Activated naive CD8-positive, alpha-beta T cell (primary cell): ENCODE measurements at regions not wholly inside any gene's neighbourhood (a gene's known extent, or its start where the extent isn't known, plus 50 kb on each side); places are given as distances from the start of the nearest gene placed in this dataset.
"Not testable (repeated sequence)": the region's sequence is repeated elsewhere in the genome, so short reads cannot be mapped to it uniquely, and the experiment has no call there.

Source experiments
- H3K27ac Mint-ChIP-seq: one replicate; pipeline ENCODE4 v1.8.0; 2021; ENCODE audit warnings: mixed read lengths
- H3K27me3 Mint-ChIP-seq: one replicate; pipeline ENCODE4 v1.8.0; 2021; ENCODE audit warnings: mixed read lengths
- H3K36me3 Mint-ChIP-seq: one replicate; pipeline ENCODE4 v1.8.0; 2021; ENCODE audit warnings: mixed read lengths
- H3K4me1 Mint-ChIP-seq: one replicate; pipeline ENCODE4 v1.8.0; 2021; ENCODE audit warnings: low read depth, mixed read lengths
- H3K4me3 Mint-ChIP-seq: one replicate; pipeline ENCODE4 v1.8.0; 2021; ENCODE audit warnings: mild to moderate bottlenecking, mixed read lengths
- H3K9me3 Mint-ChIP-seq: one replicate; pipeline ENCODE4 v1.8.0; 2021; ENCODE audit warnings: low read depth, mixed read lengths

DNA sequence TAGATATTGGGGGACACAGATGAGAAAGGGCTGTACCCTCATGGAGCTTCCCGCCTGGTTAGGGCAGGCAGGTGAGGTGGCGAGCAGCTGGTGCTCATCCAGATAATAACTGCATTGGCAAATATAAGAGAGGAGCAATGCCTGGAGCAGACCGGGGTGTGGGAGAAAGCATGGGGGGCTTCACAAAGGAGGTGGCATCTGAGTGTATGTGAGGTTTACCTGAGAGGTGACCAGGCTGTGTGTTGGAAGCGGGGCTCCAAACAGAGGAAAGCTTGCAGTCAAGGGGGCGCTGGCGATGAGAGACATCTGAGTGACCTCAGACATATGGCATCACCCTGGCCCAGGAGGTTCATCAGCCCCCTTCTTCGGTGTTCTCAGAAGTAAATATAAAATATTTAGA, 72.1 kb upstream of the PMEPA1 start:
- no peak overlapping the region for H3K4me3 Mint-ChIP-seq
- no peaks in the 10 kb centered on the region for H3K9me3 Mint-ChIP-seq
- H3K36me3 Mint-ChIP-seq = no peaks in the 10 kb centered on the region
- peaks cover 2% of the 10 kb centered on the region for H3K27me3 Mint-ChIP-seq
- no peaks in the 10 kb centered on the region for H3K4me1 Mint-ChIP-seq
- H3K27ac Mint-ChIP-seq = no peak overlapping the region

DNA sequence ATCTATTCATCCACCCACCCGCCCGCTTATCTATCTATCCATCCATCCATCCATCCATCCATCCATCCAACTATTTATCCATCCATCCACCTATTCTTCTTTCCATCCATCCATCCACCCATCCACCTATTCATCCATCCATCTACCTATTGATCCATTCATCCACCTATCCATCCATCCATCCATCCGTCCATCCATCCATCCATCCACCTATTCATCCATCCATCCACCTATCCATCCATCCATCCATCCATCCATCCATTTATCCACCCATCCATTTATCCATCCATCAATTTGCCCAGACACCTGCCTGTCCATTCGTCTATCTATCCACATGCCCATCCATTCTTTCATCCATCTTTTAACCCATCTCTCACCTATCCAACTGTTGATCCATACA, 71.1 kb upstream of the PMEPA1 start:
- peaks cover 2% of the 10 kb centered on the region for H3K27me3 Mint-ChIP-seq
- no peaks in the 10 kb centered on the region for H3K4me1 Mint-ChIP-seq
- H3K4me3 Mint-ChIP-seq = no peak overlapping the region
- no peak overlapping the region for H3K27ac Mint-ChIP-seq
- H3K36me3 Mint-ChIP-seq = no peaks in the 10 kb centered on the region
- H3K9me3 Mint-ChIP-seq = no peaks in the 10 kb centered on the region

DNA sequence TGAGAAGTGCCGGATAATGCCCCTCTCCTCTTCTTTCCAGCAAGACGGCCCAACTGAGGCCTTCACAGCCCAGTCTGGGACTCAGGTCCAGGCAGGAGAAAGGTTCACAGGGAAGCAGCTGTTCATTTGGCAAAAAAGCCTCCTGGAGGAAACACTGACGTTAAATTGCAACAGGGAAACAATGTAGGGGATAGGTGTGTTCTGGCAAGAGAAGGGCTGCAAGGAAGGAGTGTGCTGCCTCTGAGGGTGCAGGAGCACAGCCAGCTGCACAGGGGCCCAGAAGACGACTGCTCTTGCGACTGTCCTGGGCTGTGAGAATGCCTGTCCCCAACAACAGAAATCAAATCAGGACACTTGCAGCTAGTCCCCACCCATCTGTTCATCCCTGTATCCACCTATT, 70.6 kb upstream of the PMEPA1 start:
- H3K27me3 Mint-ChIP-seq = peaks cover 2% of the 10 kb centered on the region
- H3K9me3 Mint-ChIP-seq = no peaks in the 10 kb centered on the region
- H3K27ac Mint-ChIP-seq = no peak overlapping the region
- H3K4me3 Mint-ChIP-seq = no peak overlapping the region
- no peaks in the 10 kb centered on the region for H3K36me3 Mint-ChIP-seq
- no peaks in the 10 kb centered on the region for H3K4me1 Mint-ChIP-seq

DNA sequence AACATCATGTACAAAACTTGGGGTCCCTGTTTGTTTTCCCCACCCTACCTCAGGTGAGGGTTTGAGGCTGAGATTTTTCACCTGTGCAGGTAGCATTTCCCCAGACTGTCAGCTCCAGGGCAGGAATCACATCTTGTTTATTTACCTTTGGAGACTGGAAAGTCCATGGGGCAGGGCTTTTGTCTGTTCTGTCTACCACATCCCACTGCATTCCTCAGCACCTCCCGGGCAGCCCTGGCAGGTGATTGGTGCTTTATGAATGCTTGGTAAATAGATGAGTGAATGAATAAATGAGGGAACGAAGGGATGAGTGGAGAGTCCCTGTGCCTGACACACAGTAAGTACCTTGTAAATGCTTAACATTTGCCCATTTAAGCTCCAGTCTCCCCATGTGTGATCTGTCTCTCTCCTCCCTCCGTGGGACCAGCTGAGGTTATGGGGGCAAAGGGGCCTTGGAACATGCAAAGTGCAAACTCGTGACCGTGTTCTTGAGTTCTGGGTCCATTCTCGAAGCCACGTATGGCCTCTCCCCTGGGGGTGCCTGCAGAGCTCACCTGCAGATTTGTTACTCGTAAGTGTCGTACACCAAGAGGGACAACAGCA, 69.7 kb upstream of the PMEPA1 start:
- no peaks in the 10 kb centered on the region for H3K36me3 Mint-ChIP-seq
- H3K4me1 Mint-ChIP-seq = no peaks in the 10 kb centered on the region
- H3K27ac Mint-ChIP-seq = no peak overlapping the region
- H3K27me3 Mint-ChIP-seq = peaks cover 2% of the 10 kb centered on the region
- H3K4me3 Mint-ChIP-seq = no peak overlapping the region
- no peaks in the 10 kb centered on the region for H3K9me3 Mint-ChIP-seq

DNA sequence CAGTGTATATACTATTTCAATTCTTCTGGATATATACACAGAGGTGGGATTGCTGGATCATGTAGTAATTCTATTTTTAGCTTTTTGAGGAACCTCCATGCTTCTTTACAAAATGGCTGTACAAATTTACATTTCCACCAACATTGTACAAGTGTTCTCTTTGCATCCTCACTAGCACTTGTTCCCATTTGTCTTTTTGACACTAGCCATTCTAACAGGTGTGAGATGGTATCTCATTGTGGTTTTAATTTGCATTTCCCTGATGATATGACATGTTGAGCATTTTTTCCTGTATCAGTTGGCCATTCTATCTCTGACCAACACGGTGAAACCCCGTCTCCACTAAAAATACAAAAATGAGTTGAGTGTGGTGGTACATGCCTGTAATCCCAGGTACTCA, 68.1 kb upstream of the PMEPA1 start:
- Mint-ChIP-seq H3K27me3 (peaks cover 2% of the 10 kb centered on the region), H3K27ac (no peak overlapping the region), H3K36me3 (no peaks in the 10 kb centered on the region)

DNA sequence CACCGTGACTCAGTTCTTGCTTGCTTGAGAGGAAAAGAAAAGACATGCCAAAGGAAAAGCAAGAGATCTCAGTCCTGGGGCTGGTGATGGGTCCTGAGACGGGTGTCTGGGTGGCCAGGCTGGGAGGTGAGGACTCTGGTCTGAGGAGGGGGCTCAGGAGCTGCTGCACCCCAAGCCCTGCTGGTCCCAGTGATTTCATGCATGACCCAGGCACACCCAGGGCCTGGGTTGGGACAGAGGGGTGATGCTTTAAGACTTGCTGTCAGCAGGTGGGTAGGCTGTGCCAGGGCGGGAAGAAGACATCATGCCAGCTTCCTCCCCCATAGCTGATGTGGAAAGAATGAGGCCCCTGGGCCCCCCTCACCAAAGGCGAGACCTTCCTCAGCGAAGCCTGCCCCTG, 65.1 kb upstream of the PMEPA1 start:
- H3K9me3 Mint-ChIP-seq = no peaks in the 10 kb centered on the region
- H3K27me3 Mint-ChIP-seq = no peaks in the 10 kb centered on the region
- no peak overlapping the region for H3K27ac Mint-ChIP-seq
- no peaks in the 10 kb centered on the region for H3K36me3 Mint-ChIP-seq
- no peaks in the 10 kb centered on the region for H3K4me1 Mint-ChIP-seq
- no peak overlapping the region for H3K4me3 Mint-ChIP-seq

More for the DNA sequence above, 68.1 kb upstream of the PMEPA1 start:
- no peak overlapping the region for H3K4me3 Mint-ChIP-seq
- no peaks in the 10 kb centered on the region for H3K9me3 Mint-ChIP-seq
- no peaks in the 10 kb centered on the region for H3K4me1 Mint-ChIP-seq

DNA sequence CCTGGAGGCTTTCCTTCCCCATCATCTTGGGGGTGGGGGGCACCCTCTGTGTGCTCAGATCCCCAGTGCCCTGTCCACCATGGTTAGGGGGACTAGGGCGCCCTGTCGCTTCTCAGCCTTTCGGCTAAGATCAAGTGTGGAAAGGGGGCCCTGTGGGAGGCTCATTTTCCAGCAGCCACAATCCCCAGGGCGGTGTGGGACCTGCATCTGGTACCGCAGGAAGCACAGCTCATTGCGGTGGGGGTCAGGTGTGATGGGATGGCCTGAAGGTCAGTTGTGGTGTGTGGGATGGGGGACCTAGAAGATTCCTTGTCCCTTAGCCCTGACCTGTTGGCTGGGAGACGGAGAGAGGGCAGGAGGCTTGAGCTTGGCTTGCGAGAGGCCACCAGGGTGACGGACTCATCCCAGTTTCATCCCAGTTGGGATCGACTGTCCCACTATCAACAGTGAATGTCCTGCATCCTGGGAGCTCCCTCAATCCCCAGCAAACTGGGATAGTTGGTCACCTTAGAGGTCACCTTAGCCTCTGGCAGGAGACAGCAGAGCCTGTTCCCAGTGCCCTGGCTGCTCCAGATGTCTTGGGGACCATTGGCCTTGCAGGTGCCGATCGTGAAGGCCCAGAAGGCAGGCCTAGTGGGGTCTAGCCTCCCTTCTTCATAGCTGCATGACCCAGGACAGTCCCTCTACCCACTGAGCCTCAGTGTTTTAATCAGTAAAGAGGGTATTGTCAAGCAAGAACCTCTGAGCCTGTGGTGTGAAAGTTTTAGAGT, 64.5 kb upstream of the PMEPA1 start:
- Mint-ChIP-seq H3K4me3 (no peak overlapping the region), H3K27me3 (peaks cover 4% of the 10 kb centered on the region), H3K36me3 (no peaks in the 10 kb centered on the region), H3K9me3 (no peaks in the 10 kb centered on the region), H3K27ac (no peak overlapping the region), H3K4me1 (peaks cover 2% of the 10 kb centered on the region)

DNA sequence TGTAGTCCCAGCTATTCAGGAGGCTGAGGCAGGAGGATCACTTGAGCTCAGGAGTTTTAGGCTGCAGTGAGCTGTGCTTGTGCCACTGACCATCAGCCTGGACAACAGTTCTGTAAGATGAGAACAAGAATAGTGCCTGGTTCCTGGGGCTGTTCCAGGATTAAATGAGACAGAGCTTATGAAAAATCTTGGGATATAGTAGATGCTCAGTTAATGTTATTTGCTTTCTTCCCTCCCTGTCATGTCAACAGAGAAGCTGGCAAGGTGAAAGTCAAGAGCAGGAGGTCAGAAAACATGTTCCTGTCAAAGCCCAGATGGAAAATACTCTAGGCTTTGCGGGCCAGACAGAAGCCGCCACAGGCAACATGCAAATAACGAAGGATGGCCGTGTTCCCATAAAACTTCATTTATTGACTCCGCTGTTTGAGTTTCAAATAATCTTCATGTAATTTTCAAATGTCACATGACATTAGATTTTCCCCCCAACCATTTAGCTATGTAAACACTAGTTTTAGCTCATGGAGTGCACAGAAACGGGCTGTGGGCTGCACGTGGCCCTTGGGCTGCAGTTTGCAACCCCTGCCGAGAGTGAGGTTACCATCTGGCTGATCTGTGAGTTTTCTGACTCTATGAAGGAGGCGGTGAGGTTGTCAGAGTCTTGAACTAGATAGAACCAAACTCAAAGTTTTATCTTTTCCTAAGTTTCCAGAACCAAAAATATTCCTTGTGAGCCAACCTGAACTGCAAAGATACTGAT, 63.4 kb upstream of the PMEPA1 start:
- no peak overlapping the region for H3K27ac Mint-ChIP-seq
- no peaks in the 10 kb centered on the region for H3K36me3 Mint-ChIP-seq
- H3K27me3 Mint-ChIP-seq = peaks cover 4% of the 10 kb centered on the region
- H3K4me3 Mint-ChIP-seq = no peak overlapping the region
- no peaks in the 10 kb centered on the region for H3K9me3 Mint-ChIP-seq
- peaks cover 3% of the 10 kb centered on the region for H3K4me1 Mint-ChIP-seq

DNA sequence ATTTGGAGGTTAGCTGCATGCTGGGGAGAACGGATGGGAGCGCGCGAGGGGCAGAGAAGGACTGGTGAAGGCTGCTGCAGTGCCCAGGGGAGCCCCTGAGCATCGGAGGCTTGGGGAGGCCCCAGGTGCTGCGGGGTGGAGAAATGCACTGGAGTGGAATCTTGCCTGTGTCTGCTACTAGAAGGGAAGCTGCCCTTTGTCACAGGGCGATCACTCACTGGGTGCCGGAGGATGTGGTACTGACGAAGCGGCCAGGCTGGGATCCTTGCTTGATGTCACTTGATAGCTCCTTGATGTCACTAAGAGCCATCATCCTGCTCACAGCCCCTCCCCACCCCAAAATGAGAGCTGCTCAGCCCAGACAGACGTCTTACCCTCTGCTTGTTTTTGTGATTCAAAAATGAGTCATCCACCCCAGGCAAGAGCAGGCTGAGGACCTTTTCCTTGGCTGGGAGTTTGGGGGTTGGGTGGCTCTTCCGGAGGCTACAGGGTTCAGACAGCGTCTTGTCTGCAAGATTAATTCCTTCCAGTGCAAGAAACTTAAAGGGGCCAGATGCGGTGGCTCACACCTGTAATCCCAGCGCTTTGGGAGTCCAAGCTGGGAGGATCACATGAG, 62.6 kb upstream of the PMEPA1 start:
- no peaks in the 10 kb centered on the region for H3K9me3 Mint-ChIP-seq
- H3K27ac Mint-ChIP-seq = no peak overlapping the region
- no peaks in the 10 kb centered on the region for H3K36me3 Mint-ChIP-seq
- peaks cover 4% of the 10 kb centered on the region for H3K27me3 Mint-ChIP-seq
- peaks cover 3% of the 10 kb centered on the region for H3K4me1 Mint-ChIP-seq
- H3K4me3 Mint-ChIP-seq = no peak overlapping the region

DNA sequence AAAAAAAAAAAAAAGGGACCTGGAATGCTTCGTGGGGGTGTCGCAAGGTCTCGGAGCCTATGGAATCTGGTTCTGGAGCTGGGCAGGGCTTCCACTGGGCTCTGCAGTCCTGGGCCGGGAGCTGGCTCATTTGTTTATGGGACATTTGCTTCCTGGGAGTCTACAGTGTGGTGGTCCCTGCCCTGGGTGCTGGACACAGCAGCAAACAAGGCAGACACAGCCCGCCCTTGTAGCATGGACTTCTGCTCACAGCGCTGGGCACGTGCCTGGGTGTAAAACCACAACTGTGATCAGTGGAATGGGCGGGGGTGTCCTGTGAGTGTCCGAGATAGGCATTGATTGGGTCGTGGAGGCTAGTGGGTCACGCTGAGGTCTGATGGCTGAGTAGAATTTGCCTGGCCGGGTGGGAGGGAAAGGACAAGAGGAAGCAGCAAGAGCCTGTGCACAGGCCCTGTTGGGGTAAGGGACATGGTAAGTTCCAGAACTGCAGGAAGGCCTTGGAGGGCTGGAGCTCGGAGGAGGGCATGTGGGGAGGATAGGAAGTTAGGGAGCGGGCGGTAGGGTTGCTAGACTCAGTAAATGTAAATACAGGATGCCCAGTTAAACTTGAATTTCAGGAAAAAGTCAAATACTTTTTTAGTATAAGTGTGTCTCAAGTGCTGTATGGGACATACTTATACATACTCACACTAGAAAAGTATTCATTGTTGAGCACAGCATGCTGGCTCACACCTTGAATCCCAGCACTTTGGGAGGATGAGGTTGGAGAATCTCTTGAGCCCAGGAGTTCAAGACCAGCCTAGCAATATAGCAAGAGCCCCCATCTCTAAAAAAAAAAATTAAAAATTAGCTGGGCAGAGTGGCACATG, 61.3 kb upstream of the PMEPA1 start:
- no peaks in the 10 kb centered on the region for H3K36me3 Mint-ChIP-seq
- H3K9me3 Mint-ChIP-seq = no peaks in the 10 kb centered on the region
- peaks cover 4% of the 10 kb centered on the region for H3K27me3 Mint-ChIP-seq
- H3K4me1 Mint-ChIP-seq = peaks cover 3% of the 10 kb centered on the region
- no peak overlapping the region for H3K4me3 Mint-ChIP-seq
- H3K27ac Mint-ChIP-seq = peak overlapping the region; percentile 5

DNA sequence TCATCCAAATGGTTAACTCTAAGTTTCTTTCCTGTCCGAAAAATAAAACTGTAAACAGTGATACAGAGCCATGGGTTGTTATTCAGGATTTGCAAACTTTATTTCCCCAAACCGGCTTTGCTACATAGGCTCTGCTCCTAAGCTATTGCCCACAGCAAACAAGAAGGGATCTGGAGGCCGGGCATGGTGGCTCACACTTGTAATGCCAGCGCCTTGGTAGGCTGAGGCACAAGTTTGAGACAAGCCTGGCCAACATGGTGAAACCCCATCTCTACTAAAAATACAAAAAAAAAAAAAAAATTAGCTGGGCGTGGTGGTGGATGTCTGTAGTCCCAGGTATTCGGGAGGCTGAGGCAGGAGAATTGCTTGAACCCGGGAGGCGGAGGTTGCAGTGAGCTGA, 60.6 kb upstream of the PMEPA1 start:
- not testable (repeated sequence) for H3K27me3 Mint-ChIP-seq, H3K9me3 Mint-ChIP-seq

DNA sequence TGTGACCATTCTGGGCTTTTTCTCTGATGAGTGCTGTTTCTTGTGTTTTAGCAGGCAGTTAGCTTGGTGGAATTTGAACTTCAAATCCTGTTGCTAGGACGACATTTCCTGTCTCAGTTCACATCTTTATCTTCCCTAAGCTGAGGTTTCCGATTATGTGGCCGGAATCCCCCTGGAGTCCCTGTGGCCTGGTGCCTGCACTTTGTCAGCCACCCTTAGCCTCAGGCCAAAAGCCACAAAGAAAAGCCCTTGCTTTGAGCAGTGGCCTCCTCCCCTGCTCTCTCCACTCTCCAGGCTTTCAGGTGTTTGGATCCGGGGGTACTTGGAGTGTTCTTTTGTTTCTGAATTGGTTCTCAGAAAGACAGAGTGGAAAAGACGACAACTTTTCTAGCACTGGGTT, 59.9 kb upstream of the PMEPA1 start:
- Mint-ChIP-seq H3K27ac (no peak overlapping the region), H3K4me1 (peaks cover 3% of the 10 kb centered on the region), H3K27me3 (peaks cover 4% of the 10 kb centered on the region), H3K9me3 (no peaks in the 10 kb centered on the region), H3K4me3 (no peak overlapping the region), H3K36me3 (no peaks in the 10 kb centered on the region)

More for the DNA sequence above, 60.6 kb upstream of the PMEPA1 start:
- H3K27ac Mint-ChIP-seq, H3K4me1 Mint-ChIP-seq, H3K36me3 Mint-ChIP-seq, H3K4me3 Mint-ChIP-seq: not testable (repeated sequence)

DNA sequence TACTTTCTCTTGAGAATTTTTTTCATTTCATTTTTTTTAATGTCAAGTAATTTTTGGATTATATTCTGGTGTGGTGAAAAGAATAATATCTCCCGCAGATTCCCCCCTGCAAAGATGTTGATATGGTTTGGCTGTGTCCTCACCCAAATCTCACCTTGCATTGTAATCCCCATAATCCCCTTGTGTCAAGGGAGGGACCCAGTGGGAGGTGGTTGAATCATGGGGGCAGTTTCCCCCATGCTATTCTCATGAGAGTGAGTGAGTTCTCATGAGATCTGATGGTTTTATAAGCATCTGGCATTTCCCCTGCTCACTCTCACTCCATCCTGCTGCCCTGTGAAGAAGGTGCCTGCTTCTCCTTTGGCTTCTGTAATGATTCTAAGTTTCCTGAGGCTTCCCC, 58.7 kb upstream of the PMEPA1 start:
- Mint-ChIP-seq H3K4me3 (no peak overlapping the region), H3K36me3 (no peaks in the 10 kb centered on the region), H3K27me3 (peaks cover 4% of the 10 kb centered on the region), H3K4me1 (peaks cover 3% of the 10 kb centered on the region), H3K27ac (no peak overlapping the region), H3K9me3 (no peaks in the 10 kb centered on the region)

DNA sequence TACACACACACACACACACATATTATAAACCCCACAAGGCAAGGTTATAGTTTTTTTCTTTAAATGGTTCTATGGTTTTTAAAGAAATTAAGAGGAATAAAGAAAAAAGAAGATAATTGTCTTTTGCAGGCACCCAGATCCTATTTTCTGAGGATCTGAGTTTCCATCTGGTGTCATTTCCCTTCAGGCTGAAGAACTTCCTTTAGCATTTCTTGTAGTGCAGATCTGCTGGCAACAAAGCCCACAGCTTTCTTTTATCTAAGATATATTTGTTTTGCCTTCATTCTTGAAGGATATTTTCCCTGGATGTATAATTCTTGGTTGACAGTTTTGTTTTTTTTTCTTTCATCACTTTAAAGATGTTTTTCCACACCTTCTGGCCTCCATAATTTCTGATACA, 57.6 kb upstream of the PMEPA1 start:
- Mint-ChIP-seq H3K4me3 (no peak overlapping the region), H3K36me3 (no peaks in the 10 kb centered on the region), H3K27ac (no peak overlapping the region), H3K27me3 (peaks cover 4% of the 10 kb centered on the region), H3K4me1 (peaks cover 3% of the 10 kb centered on the region), H3K9me3 (no peaks in the 10 kb centered on the region)
